ENCODE measurements at regions not wholly inside any gene's neighbourhood (a gene's known extent, or its start where the extent isn't known, plus 50 kb on each side); places are given as distances from the start of the nearest gene placed in this dataset.

DNA sequence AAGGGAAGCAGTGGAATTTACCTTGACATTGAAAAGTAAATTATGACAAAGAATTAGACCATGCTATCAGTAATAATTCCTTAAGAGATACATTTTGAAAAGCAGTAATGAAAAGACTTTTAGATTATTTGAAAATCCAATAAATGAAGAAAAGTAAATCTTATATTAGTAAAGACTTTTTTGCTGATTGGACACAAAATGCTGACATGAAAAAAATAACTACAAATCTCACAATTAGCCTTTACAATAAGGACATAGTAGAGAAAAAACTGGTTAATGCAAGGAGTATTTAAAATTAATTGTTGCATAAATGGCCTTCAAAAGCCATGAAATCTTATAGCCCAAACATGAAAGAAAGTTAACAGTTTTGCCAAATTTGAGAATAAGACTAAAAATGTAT is 446.1 kb upstream of the FAM241A start:
- no peak for TF ChIP-seq POLR2A (IDR thresholded peaks at IDR 0.05; ENCODE audit: low read depth, low read length)
- no peak for TF ChIP-seq RAD21 (IDR thresholded peaks at IDR 0.05; ENCODE audit: low read length)
- TF ChIP-seq, protein P1, sequence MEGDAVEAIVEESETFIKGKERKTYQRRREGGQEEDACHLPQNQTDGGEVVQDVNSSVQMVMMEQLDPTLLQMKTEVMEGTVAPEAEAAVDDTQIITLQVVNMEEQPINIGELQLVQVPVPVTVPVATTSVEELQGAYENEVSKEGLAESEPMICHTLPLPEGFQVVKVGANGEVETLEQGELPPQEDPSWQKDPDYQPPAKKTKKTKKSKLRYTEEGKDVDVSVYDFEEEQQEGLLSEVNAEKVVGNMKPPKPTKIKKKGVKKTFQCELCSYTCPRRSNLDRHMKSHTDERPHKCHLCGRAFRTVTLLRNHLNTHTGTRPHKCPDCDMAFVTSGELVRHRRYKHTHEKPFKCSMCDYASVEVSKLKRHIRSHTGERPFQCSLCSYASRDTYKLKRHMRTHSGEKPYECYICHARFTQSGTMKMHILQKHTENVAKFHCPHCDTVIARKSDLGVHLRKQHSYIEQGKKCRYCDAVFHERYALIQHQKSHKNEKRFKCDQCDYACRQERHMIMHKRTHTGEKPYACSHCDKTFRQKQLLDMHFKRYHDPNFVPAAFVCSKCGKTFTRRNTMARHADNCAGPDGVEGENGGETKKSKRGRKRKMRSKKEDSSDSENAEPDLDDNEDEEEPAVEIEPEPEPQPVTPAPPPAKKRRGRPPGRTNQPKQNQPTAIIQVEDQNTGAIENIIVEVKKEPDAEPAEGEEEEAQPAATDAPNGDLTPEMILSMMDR (conservative IDR thresholded peaks at IDR 0.05; ENCODE audit: low read depth, low read length), result no peak
- TF ChIP-seq, protein P2, sequence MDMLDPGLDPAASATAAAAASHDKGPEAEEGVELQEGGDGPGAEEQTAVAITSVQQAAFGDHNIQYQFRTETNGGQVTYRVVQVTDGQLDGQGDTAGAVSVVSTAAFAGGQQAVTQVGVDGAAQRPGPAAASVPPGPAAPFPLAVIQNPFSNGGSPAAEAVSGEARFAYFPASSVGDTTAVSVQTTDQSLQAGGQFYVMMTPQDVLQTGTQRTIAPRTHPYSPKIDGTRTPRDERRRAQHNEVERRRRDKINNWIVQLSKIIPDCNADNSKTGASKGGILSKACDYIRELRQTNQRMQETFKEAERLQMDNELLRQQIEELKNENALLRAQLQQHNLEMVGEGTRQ (IDR thresholded peaks at IDR 0.05; ENCODE audit: low read depth, low read length), result no peak
- TF ChIP-seq CHD1 (IDR thresholded peaks at IDR 0.05; ENCODE audit: low read depth, low read length), result no peak

Measured in IMR-90 (cell line).